Liver (tissue), 7 donors: ENCODE measurements at regions not wholly inside any gene's neighbourhood (a gene's known extent, or its start where the extent isn't known, plus 50 kb on each side); places are given as distances from the start of the nearest gene placed in this dataset.

ENCODE experiments used
- DNase-seq: peaks from one replicate; pipeline ENCODE4 v3.0.0-alpha.2; 2017; ENCODE audit warnings: low spot score
- H3K27ac ChIP-seq, 2 donors: one replicate each; pipeline ENCODE4 v1.7.0; 2013; ENCODE audit warnings: inconsistent platforms in 2 of 2, low read length in 2 of 2, control low read depth in 1 of 2, low read depth in 1 of 2, mild to moderate bottlenecking in 1 of 2
- H3K27me3 ChIP-seq, 4 donors: one replicate each; pipeline versions ENCODE4 v1.6.1 to v1.7.0; 2013; ENCODE audit warnings: low read length in 3 of 4, inconsistent platforms in 1 of 4, mild to moderate bottlenecking in 1 of 4, moderate library complexity in 1 of 4; ENCODE audit not compliant: control insufficient read depth in 4 of 4, insufficient read depth in 4 of 4
- H3K36me3 ChIP-seq, 4 donors: one replicate each; pipeline versions ENCODE4 v1.6.1 to v1.7.0; 2013; ENCODE audit warnings: low read length in 3 of 4, mild to moderate bottlenecking in 3 of 4, low read depth in 1 of 4, moderate library complexity in 1 of 4; ENCODE audit not compliant: control insufficient read depth in 4 of 4, insufficient read depth in 3 of 4
- H3K4me1 ChIP-seq, 4 donors: one replicate each; pipeline versions ENCODE4 v1.6.1 to v1.7.0; 2013; ENCODE audit warnings: low read length in 3 of 4, mild to moderate bottlenecking in 3 of 4, moderate library complexity in 1 of 4; ENCODE audit not compliant: control insufficient read depth in 4 of 4, insufficient read depth in 4 of 4
- H3K4me3 ChIP-seq, 3 donors: one replicate each; pipeline versions ENCODE4 v1.6.1 to v1.7.0; 2013; ENCODE audit warnings: low read length in 3 of 3, control low read depth in 1 of 3, low read depth in 1 of 3, mild to moderate bottlenecking in 1 of 3
- H3K9ac ChIP-seq, 2 donors: one replicate each; pipeline ENCODE4 v1.7.0; 2013; ENCODE audit warnings: low read length in 2 of 2, mild to moderate bottlenecking in 2 of 2, moderate library complexity in 2 of 2, control low read depth in 1 of 2, low read depth in 1 of 2
- H3K9me3 ChIP-seq, 4 donors: one replicate each; pipeline versions ENCODE4 v1.6.1 to v1.7.0; 2013; ENCODE audit warnings: low read length in 3 of 4; ENCODE audit not compliant: control insufficient read depth in 4 of 4
- ATF3 ChIP-seq: IDR thresholded peaks from 2 replicates; pipeline ENCODE4 v1.6.1; 2016; ENCODE audit warnings: antibody characterized with exemption
- GABPA ChIP-seq, 2 donors: IDR thresholded peaks in 1 of 2; conservative IDR thresholded peaks in 1 of 2; 2 replicates each; pipeline ENCODE4 v1.6.1; 2016; ENCODE audit warnings: antibody characterized with exemption in 2 of 2, mild to moderate bottlenecking in 1 of 2, moderate library complexity in 1 of 2
- MAX ChIP-seq: IDR thresholded peaks from 2 replicates; pipeline ENCODE4 v1.6.1; 2016; ENCODE audit warnings: antibody characterized with exemption
- NR2F2 ChIP-seq: IDR thresholded peaks from 2 replicates; pipeline ENCODE4 v1.6.1; 2016; ENCODE audit warnings: antibody characterized with exemption
- RAD21 ChIP-seq, 2 donors: IDR thresholded peaks; 2 replicates each; pipeline ENCODE4 v1.6.1; 2016; ENCODE audit warnings: antibody characterized with exemption in 2 of 2, mild to moderate bottlenecking in 2 of 2
- REST ChIP-seq: IDR thresholded peaks from 2 replicates; pipeline ENCODE4 v1.6.1; 2016; ENCODE audit warnings: antibody characterized with exemption, mild to moderate bottlenecking
- SP1 ChIP-seq: IDR thresholded peaks from 2 replicates; pipeline ENCODE4 v1.6.1; 2018; ENCODE audit warnings: antibody characterized with exemption, mild to moderate bottlenecking
- WGBS: extraction: QIAGEN DNeasy Blood & Tissue Kit; methylation state at CpG from one replicate; pipeline ENCODE4 v1.1.7; 2013; 5-methylcytosine and 5-hydroxymethylcytosine counted together
- TF ChIP-seq, protein P1 (sequence below): IDR thresholded peaks from 2 replicates; pipeline ENCODE4 v1.6.1; 2016; ENCODE audit warnings: antibody characterized with exemption
- donor health status: healthy.
- donor health status: healthy.
- donor health status: healthy.
- donor health status: healthy.

DNA sequence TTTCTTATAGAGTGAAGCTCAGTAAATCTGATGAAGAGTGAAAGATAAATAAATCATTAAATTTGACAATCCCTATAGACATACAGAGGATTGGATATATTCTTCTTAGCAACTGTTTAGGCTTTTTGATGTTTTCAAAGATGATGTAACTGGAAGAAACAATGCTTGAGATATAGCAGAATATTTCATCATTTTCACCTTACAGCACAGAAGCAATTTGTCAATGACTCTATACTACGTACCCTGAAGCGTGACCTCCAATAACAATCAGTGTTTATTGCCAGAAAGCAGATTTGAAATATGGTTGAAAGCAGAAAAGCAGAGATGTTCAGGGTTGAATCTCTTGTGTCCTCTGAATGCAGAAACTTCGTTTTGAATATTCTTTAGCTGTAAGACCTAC lies 228.4 kb downstream of the DTHD1 start:
- TF ChIP-seq REST = no peak
- TF ChIP-seq MAX = no peak
- Histone ChIP-seq H3K36me3 (no peaks in the 10 kb centered on the region), H3K4me1 (no peaks in the 10 kb centered on the region), H3K27me3 (no peaks in the 10 kb centered on the region), H3K27ac (no peak overlapping the region), H3K9me3 (no peaks in the 10 kb centered on the region), H3K4me3 (no peak overlapping the region), H3K9ac (no peak overlapping the region)
- DNase-seq = no peak
- WGBS = 68% methylated on average over 3 of the region's 3 CpGs

GRCh38 chr4:36511785-36512184 lies 230.4 kb downstream of the DTHD1 start:
- WGBS = 97% methylated on average over 1 of the region's 1 CpG
- no peak for DNase-seq
- TF ChIP-seq, protein P1, sequence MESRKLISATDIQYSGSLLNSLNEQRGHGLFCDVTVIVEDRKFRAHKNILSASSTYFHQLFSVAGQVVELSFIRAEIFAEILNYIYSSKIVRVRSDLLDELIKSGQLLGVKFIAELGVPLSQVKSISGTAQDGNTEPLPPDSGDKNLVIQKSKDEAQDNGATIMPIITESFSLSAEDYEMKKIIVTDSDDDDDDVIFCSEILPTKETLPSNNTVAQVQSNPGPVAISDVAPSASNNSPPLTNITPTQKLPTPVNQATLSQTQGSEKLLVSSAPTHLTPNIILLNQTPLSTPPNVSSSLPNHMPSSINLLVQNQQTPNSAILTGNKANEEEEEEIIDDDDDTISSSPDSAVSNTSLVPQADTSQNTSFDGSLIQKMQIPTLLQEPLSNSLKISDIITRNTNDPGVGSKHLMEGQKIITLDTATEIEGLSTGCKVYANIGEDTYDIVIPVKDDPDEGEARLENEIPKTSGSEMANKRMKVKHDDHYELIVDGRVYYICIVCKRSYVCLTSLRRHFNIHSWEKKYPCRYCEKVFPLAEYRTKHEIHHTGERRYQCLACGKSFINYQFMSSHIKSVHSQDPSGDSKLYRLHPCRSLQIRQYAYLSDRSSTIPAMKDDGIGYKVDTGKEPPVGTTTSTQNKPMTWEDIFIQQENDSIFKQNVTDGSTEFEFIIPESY = no peak
- no peak for TF ChIP-seq SP1
- TF ChIP-seq MAX = no peak
- TF ChIP-seq ATF3 = no peak
- TF ChIP-seq NR2F2 = no peak
- TF ChIP-seq RAD21 (IDR thresholded peaks at IDR 0.05) = no peak
- no peak for TF ChIP-seq REST
- no peak for TF ChIP-seq GABPA (IDR thresholded peaks at IDR 0.05 in 1 of 2, conservative IDR thresholded peaks at IDR 0.05 in 1 of 2)
- no peaks in the 10 kb centered on the region for H3K27me3 ChIP-seq
- no peaks in the 10 kb centered on the region for H3K36me3 ChIP-seq
- H3K4me1 ChIP-seq = no peaks in the 10 kb centered on the region
- H3K9ac ChIP-seq = no peak overlapping the region
- no peaks in the 10 kb centered on the region for H3K9me3 ChIP-seq
- no peak overlapping the region for H3K27ac ChIP-seq
- H3K4me3 ChIP-seq = no peak overlapping the region
